GM23248 (cell line): ENCODE measurements at regions not wholly inside any gene's neighbourhood (a gene's known extent, or its start where the extent isn't known, plus 50 kb on each side); places are given as distances from the start of the nearest gene placed in this dataset.

Experiments
- EZH2 ChIP-seq: fragments of 200-600 bp; sonication (generic); IDR thresholded peaks from 2 replicates; pipeline ENCODE4 v1.6.1; 2018; ENCODE audit warnings: antibody characterized with exemption, mild to moderate bottlenecking; ENCODE audit not compliant: insufficient read depth, poor library complexity, severe bottlenecking
- EZH2phosphoT487 ChIP-seq: fragments of 200-600 bp; sonication (generic); IDR thresholded peaks from 2 replicates; pipeline ENCODE4 v1.6.1; 2018; ENCODE audit warnings: antibody characterized with exemption, moderate library complexity, mild to moderate bottlenecking, low read depth; ENCODE audit not compliant: insufficient read depth

- no peak for TF ChIP-seq EZH2
- TF ChIP-seq EZH2phosphoT487: no peak
Measured at GRCh38 chr6:67237277-67237676, 1397.8 kb upstream of the ADGRB3 start.
